ENCODE measurements at regions not wholly inside any gene's neighbourhood (a gene's known extent, or its start where the extent isn't known, plus 50 kb on each side); places are given as distances from the start of the nearest gene placed in this dataset.

GRCh38 chr10:6919077-6919476 lies 339.0 kb upstream of the PRKCQ start:
- TF ChIP-seq SUZ12 (IDR thresholded peaks at IDR 0.05; ENCODE audit: extremely low read depth, insufficient read depth, insufficient read length), result no peak
- TF ChIP-seq YY1 (IDR thresholded peaks at IDR 0.05; ENCODE audit: insufficient read depth, insufficient read length), result no peak
- TF ChIP-seq ZNF274 (IDR thresholded peaks at IDR 0.05; ENCODE audit: low read depth, low read length), result no peak

Measured in NT2/D1 (cell line).